IPS-18a (cell line): ENCODE measurements at regions not wholly inside any gene's neighbourhood (a gene's known extent, or its start where the extent isn't known, plus 50 kb on each side); places are given as distances from the start of the nearest gene placed in this dataset.

ENCODE experiments used
- H3K27ac ChIP-seq: one replicate; pipeline ENCODE4 v1.5.1; 2013; ENCODE audit warnings: low read length
- H3K27me3 ChIP-seq: one replicate; pipeline ENCODE4 v1.6.1; 2013; ENCODE audit warnings: mild to moderate bottlenecking, low read length; ENCODE audit not compliant: control insufficient read depth, insufficient read depth
- H3K36me3 ChIP-seq: one replicate; pipeline ENCODE4 v1.6.1; 2013; ENCODE audit warnings: low read depth, low read length; ENCODE audit not compliant: control insufficient read depth
- H3K4me1 ChIP-seq: one replicate; pipeline ENCODE4 v1.6.1; 2013; ENCODE audit warnings: low read depth, low read length; ENCODE audit not compliant: control insufficient read depth
- H3K4me3 ChIP-seq: one replicate; pipeline ENCODE4 v1.5.1; 2013; ENCODE audit warnings: low read length
- H3K9ac ChIP-seq: one replicate; pipeline ENCODE4 v1.6.1; 2013; ENCODE audit warnings: mild to moderate bottlenecking, low read length, moderate library complexity
- H3K9me3 ChIP-seq: one replicate; pipeline ENCODE4 v1.6.1; 2013; ENCODE audit warnings: low read depth, low read length; ENCODE audit not compliant: control insufficient read depth

GRCh38 chr5:136527311-136527710 lies 162.0 kb upstream of the TRPC7 start:
- Histone ChIP-seq H3K9me3 (no peaks in the 10 kb centered on the region), H3K27ac (no peak overlapping the region), H3K4me1 (no peaks in the 10 kb centered on the region), H3K9ac (no peak overlapping the region), H3K36me3 (no peaks in the 10 kb centered on the region), H3K4me3 (no peak overlapping the region), H3K27me3 (no peaks in the 10 kb centered on the region)

- no peak overlapping the region for H3K27ac ChIP-seq
- no peak overlapping the region for H3K4me3 ChIP-seq
- H3K27me3 ChIP-seq = no peaks in the 10 kb centered on the region
- H3K9ac ChIP-seq = no peak overlapping the region
- H3K36me3 ChIP-seq = no peaks in the 10 kb centered on the region
- H3K4me1 ChIP-seq = no peaks in the 10 kb centered on the region
- H3K9me3 ChIP-seq = no peaks in the 10 kb centered on the region
Observed at GRCh38 chr5:136526791-136527190, 161.4 kb upstream of the TRPC7 start.

- H3K27ac ChIP-seq = no peak overlapping the region
- no peaks in the 10 kb centered on the region for H3K4me1 ChIP-seq
- H3K4me3 ChIP-seq = no peak overlapping the region
- no peaks in the 10 kb centered on the region for H3K36me3 ChIP-seq
- H3K9me3 ChIP-seq = no peaks in the 10 kb centered on the region
- no peak overlapping the region for H3K9ac ChIP-seq
- no peaks in the 10 kb centered on the region for H3K27me3 ChIP-seq
Observed at GRCh38 chr5:136526021-136526420, 160.7 kb upstream of the TRPC7 start.

GRCh38 chr5:136525597-136525996 lies 160.3 kb upstream of the TRPC7 start:
- no peaks in the 10 kb centered on the region for H3K27me3 ChIP-seq
- H3K9me3 ChIP-seq = no peaks in the 10 kb centered on the region
- H3K9ac ChIP-seq = no peak overlapping the region
- no peaks in the 10 kb centered on the region for H3K4me1 ChIP-seq
- H3K27ac ChIP-seq = no peak overlapping the region
- H3K4me3 ChIP-seq = no peak overlapping the region
- H3K36me3 ChIP-seq = no peaks in the 10 kb centered on the region

- no peaks in the 10 kb centered on the region for H3K9me3 ChIP-seq
- H3K36me3 ChIP-seq = no peaks in the 10 kb centered on the region
- no peak overlapping the region for H3K9ac ChIP-seq
- no peak overlapping the region for H3K27ac ChIP-seq
- H3K4me1 ChIP-seq = no peaks in the 10 kb centered on the region
- H3K4me3 ChIP-seq = no peak overlapping the region
- no peaks in the 10 kb centered on the region for H3K27me3 ChIP-seq
Observed at GRCh38 chr5:136522217-136522956, 157.0 kb upstream of the TRPC7 start.

GRCh38 chr5:136521696-136522095 lies 156.4 kb upstream of the TRPC7 start:
- Histone ChIP-seq H3K4me1 (no peaks in the 10 kb centered on the region), H3K9me3 (no peaks in the 10 kb centered on the region), H3K27ac (no peak overlapping the region), H3K4me3 (no peak overlapping the region), H3K27me3 (no peaks in the 10 kb centered on the region), H3K9ac (no peak overlapping the region), H3K36me3 (no peaks in the 10 kb centered on the region)

GRCh38 chr5:136518814-136519213 lies 153.5 kb upstream of the TRPC7 start:
- H3K36me3 ChIP-seq = no peaks in the 10 kb centered on the region
- no peaks in the 10 kb centered on the region for H3K4me1 ChIP-seq
- H3K9me3 ChIP-seq = no peaks in the 10 kb centered on the region
- H3K9ac ChIP-seq = no peak overlapping the region
- H3K4me3 ChIP-seq = no peak overlapping the region
- no peak overlapping the region for H3K27ac ChIP-seq
- H3K27me3 ChIP-seq = no peaks in the 10 kb centered on the region

GRCh38 chr5:136518174-136518573 lies 152.8 kb upstream of the TRPC7 start:
- Histone ChIP-seq H3K27me3 (no peaks in the 10 kb centered on the region), H3K36me3 (no peaks in the 10 kb centered on the region), H3K9me3 (no peaks in the 10 kb centered on the region), H3K27ac (no peak overlapping the region), H3K9ac (no peak overlapping the region), H3K4me3 (no peak overlapping the region), H3K4me1 (no peaks in the 10 kb centered on the region)

GRCh38 chr5:136517755-136518154 lies 152.4 kb upstream of the TRPC7 start:
- Histone ChIP-seq H3K4me1 (no peaks in the 10 kb centered on the region), H3K9ac (no peak overlapping the region), H3K27ac (no peak overlapping the region), H3K27me3 (no peaks in the 10 kb centered on the region), H3K9me3 (no peaks in the 10 kb centered on the region), H3K36me3 (no peaks in the 10 kb centered on the region), H3K4me3 (no peak overlapping the region)

GRCh38 chr5:136516637-136517036 lies 151.3 kb upstream of the TRPC7 start:
- H3K4me1 ChIP-seq = no peaks in the 10 kb centered on the region
- no peaks in the 10 kb centered on the region for H3K27me3 ChIP-seq
- H3K4me3 ChIP-seq = no peak overlapping the region
- H3K9ac ChIP-seq = no peak overlapping the region
- H3K36me3 ChIP-seq = no peaks in the 10 kb centered on the region
- H3K27ac ChIP-seq = no peak overlapping the region
- H3K9me3 ChIP-seq = no peaks in the 10 kb centered on the region

GRCh38 chr5:136513430-136513829 lies 148.1 kb upstream of the TRPC7 start:
- Histone ChIP-seq H3K27ac (no peak overlapping the region), H3K4me3 (no peak overlapping the region), H3K9me3 (no peaks in the 10 kb centered on the region), H3K36me3 (no peaks in the 10 kb centered on the region), H3K9ac (no peak overlapping the region), H3K27me3 (no peaks in the 10 kb centered on the region), H3K4me1 (no peaks in the 10 kb centered on the region)

GRCh38 chr5:136511046-136511445 lies 145.7 kb upstream of the TRPC7 start:
- no peak overlapping the region for H3K4me3 ChIP-seq
- no peaks in the 10 kb centered on the region for H3K9me3 ChIP-seq
- H3K36me3 ChIP-seq = no peaks in the 10 kb centered on the region
- H3K27me3 ChIP-seq = no peaks in the 10 kb centered on the region
- H3K9ac ChIP-seq = no peak overlapping the region
- H3K27ac ChIP-seq = no peak overlapping the region
- H3K4me1 ChIP-seq = no peaks in the 10 kb centered on the region
